EL (cell line): ENCODE measurements at regions not wholly inside any gene's neighbourhood (a gene's known extent, or its start where the extent isn't known, plus 50 kb on each side); places are given as distances from the start of the nearest gene placed in this dataset.
"Not testable (repeated sequence)": the region's sequence is repeated elsewhere in the genome, so short reads cannot be mapped to it uniquely, and the experiment has no call there.

Experiments
- DNase-seq: peaks from one replicate; pipeline ENCODE4 v3.0.0-alpha.2; 2016

DNA sequence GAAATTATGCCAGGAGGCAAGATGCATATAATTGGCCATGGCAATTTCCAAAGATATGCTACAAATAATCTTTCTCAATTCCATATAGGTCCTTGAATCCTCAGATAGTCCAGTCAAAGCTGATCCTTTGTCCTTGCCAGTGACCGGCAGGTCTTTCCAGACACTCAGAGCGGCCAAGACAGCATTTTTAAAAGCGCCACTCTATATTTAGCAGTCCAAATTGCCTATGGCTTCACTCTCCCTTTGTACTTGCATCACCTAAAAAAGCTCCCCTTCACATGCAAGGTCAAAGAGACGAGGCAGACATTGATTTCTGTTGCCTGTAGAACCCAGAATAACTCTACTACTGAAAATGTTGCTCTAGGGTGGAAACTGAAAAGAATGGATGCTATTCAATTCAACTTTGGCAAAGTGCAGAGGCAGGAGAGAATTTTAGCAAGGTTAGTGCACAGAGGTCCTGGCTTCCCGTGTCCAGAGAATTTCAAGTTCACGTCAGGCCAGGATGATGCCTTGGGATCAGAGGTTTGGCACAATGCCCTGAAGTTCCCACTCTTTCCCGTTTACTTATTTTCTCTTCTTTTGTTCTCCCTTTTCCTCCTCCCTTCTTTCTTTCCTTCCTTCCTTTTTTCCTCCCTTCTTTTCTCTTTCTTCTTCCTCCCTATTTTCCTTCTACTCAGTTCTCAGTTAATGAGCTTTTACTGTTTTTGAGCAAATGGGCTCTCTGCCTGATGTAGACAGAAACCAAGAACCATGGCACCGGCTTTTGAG is 108.5 kb downstream of the KCNK1 start:
- no peak for DNase-seq

GRCh38 chr1:233723387-233723786 is 109.5 kb downstream of the KCNK1 start:
- no peak for DNase-seq

- not testable (repeated sequence) for DNase-seq
These were observed 110.3 kb downstream of the KCNK1 start for GRCh38 chr1:233724131-233724631.

- DNase-seq, result no peak
These were observed 111.5 kb downstream of the KCNK1 start for GRCh38 chr1:233725423-233725822.

- DNase-seq, result no peak
These were observed 114.8 kb downstream of the KCNK1 start for GRCh38 chr1:233728721-233729120.

DNA sequence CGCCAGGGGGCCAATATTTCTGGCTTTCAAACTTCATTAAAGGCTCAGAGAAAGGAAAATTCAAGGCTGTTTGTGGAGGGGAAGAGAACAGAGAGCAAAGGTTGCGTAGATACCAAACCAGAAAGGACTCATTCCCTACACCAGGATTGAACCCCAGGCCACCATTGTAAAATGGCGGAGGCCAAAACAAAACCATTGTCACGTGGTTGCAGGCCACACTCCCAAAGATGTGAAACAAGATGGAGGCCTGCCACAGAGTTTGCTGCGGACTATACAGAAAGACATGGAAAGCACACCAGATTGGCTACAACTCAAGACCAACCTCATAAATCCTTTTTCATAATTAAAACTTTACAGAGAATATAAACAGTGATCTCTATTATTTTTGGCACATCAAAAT is 116.5 kb downstream of the KCNK1 start:
- no peak for DNase-seq

DNA sequence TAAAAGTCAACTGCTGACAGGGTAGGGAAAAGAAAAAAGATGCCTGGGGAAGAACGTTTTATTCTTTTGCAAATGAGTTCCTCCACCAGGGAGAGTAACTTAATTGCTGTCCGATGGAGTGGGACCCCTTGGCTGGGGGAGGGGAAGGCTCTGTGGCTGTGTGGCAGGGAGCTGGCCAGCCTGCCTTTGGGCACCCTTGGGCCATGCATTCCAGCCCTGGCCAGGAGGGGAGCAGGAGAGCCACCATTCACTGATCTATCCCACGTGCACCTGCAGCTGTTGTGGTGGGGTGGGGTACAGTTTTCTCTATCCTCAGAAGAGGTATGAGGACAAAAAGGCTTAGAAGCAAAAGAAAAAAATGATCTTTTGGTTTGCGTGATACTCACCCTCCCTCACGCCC is 116.9 kb downstream of the KCNK1 start:
- no peak for DNase-seq

- no peak for DNase-seq
These were observed 118.3 kb downstream of the KCNK1 start for GRCh38 chr1:233732206-233732605.

DNA sequence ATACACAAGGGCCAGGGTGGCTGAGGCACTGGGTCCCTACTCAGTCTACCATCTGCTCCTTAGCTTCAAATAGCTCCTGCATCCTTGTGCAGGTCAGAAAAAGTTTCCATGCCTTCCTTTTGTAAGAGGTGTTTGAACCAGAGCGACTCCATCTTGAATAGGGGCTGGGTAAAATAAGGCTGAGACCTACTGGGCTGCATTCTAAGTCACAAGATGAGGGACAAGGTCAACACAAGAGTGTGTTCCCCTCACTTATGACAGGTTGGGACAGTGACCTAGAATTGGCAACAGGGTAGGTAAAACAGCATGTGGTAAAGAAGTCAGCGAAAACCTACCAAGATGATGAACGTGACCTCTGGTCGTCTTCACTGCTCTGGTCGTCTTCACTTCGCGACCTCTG is 120.5 kb downstream of the KCNK1 start:
- DNase-seq, result no peak

DNA sequence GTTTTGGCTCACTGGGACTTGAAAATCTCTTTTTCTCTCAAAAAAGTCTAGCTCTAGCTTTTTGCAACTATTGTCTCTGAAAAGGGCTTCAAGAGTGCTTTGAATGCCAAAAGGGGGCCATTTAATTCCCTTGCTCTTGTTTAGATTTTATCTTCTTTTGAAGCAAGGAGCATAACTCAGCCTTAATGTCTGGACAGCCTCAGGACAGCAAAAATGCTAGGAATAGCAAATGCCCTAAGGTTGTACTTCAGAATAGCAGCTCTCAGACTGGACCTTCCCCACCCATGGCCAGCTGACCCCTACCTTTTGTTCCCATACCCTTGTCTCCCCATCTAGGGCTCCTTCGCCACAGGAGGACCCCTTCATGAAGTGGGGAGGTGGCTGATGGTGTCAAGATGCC is 121.4 kb downstream of the KCNK1 start:
- no peak for DNase-seq

GRCh38 chr1:233735847-233736246 is 121.9 kb downstream of the KCNK1 start:
- no peak for DNase-seq

DNA sequence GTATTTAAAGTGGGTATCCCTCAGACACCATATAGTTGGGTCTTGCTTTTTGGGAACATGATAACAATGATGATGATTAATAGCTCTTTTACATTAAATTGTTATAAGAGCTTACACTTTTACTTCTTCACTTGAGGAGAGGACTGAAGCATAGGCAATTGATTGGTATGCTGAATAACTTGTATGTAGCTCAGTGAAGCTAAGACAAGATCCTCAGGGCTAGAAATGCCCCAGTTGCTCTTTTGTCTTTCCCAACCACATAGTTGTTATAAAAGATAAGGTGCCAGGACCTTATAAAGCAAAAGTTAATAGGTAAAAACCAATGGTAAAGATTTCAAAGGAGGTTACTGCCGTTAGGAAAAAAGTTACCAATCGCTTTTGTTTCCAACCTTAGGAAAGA is 123.4 kb downstream of the KCNK1 start:
- DNase-seq, result no peak

DNA sequence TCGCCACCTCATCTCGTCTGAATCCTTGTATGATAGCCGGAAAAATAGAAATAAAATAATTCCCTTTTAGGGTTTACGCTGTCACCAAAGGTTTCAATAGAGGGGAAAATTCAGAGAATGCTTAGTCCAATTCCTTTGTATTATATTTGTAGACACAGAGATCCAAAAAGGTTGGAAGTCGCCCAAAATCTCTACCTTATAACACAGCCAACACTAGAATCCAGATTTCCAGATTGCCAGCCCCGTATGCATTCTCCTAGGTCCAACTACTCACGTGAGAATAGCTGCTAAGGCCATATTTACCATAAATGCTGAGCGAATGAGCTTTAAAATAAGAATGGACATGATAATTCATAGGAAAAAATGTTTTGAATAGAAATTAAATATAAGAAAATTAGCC is 124.5 kb downstream of the KCNK1 start:
- DNase-seq, result no peak

DNA sequence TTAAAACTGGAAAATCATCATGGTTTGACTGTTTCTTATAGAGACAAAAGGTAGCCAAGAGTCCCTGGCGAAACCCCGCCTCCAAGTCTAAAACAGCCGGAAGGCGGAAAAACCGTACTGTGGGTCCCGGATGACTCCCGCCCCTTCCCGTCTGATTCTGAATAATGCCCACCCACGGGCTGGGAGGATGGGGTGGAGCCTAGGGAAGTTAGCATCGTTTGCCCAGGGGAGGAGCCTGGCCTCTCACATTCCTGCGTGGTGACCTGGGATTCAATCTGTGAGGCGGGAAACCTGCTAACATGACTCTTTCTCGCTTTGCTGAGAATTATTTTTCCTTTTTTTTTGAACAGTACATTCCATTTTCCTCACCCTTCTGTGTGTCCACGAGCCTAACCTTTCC is 124.9 kb downstream of the KCNK1 start:
- no peak for DNase-seq

DNA sequence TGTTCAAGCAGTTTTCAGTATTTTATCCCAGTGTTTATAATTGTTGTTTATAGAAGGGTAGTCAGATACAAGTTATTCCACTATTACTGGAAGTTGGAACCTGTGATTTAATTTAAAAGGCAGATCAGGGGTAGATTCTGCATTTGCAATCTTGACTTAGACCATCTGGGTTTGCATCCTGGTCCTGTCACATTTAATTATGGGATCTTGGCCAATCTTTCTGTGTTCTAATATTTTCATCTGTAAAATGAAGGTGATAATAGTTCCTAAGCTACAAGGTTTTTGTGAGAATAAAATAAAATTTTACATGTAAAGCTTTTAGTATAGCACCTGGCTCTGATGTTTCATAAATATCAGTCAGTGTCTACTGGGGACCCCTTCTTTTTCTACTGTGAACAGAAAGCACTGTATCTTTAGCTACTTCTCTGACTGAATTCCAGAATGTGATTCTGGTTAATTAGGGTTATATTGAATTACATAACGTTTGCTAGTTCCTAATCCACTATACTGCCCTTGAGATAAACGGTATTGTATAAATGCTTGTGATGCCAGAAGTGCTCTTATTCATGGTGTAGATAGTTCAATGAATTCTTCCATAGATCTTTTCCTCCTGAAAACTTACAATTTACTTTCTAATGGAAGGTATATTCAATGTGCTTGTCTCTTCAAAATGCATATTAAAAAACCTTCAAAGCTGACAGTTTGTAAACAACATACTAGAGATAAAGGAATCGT is 131.0 kb downstream of the KCNK1 start:
- DNase-seq, result no peak

DNA sequence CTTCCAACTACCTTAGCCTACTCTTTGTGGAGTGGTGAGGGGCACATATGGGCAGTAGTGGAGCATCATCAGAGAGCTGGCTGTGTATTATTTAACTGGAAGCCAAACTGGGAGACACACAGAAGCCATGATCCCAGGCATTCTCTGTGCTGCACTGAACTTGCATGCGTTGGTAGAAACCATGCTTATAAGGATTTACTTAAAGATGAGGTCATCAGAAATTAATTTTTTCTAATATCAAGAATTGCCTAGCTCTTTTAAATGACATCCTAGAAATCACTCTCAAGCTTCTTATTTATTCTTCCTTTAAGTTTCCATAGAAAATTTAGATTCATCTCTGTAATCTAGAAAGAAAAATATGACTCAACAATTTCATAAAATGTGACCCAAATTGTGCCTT is 136.2 kb downstream of the KCNK1 start:
- DNase-seq, result no peak

DNA sequence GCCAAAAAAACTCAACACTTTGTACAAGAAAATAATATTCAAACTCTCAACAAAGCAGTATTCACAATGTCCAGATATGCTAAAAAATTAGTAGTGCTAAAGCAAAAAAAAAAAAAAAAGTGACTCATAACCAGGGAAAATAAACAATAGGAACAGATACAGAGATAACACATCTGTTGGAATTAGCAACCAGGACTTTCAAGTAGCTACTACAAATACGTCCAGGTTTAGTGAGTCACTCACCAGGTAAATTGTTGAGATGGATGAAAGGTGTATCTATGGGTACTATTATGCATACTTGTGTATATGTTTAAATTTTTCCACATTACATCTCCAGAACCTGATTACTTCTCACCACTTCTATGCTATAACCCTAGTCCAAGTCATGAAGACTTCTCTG is 144.8 kb upstream of the SLC35F3 start:
- no peak for DNase-seq

- not testable (repeated sequence) for DNase-seq
These were observed 140.2 kb upstream of the SLC35F3 start for GRCh38 chr1:233764304-233764703.

DNA sequence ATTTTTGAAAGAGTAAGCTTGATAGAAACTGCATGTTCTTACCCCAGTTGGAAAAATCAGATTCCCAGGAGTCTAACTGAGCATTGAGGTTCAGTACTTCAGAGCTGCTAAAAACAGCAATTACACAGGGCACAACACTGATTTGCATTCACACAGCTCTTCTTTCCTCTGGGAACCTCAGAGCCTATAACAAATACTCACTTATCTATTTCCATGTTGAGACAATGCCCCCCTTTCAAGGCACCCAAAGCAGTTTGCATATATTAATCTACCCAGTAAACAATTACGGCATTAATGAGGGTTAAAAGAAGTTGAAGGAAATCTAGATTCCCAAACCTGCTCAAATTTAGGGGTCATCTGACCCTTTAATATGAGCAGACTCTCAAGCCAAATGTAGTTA is 126.9 kb upstream of the SLC35F3 start:
- DNase-seq, result no peak

GRCh38 chr1:233780049-233780448 is 124.4 kb upstream of the SLC35F3 start:
- DNase-seq, result no peak

- DNase-seq, result no peak
These were observed 121.4 kb upstream of the SLC35F3 start for GRCh38 chr1:233782937-233783586.

GRCh38 chr1:233787599-233787998 is 116.9 kb upstream of the SLC35F3 start:
- no peak for DNase-seq

DNA sequence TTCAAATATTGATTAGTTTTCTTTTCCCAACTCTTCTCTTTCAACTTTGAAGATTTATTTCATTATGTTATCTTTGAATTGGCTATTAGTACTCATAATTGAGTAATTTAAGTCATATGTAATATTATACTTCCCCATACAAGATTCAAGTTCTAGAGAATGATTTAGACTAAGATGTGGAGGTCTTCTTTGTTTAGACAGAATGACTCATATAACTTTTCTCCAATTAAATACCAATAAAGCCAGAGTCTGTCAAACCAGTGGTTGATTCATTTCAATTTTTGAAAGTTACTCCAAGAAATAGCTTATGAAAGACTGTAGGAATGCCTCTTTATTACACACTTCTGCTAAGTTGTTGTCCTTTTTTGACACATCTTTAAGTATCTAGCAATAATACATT is 115.8 kb upstream of the SLC35F3 start:
- DNase-seq, result no peak

GRCh38 chr1:233790121-233790520 is 114.4 kb upstream of the SLC35F3 start:
- DNase-seq, result no peak
